ENCODE measurements at regions not wholly inside any gene's neighbourhood (a gene's known extent, or its start where the extent isn't known, plus 50 kb on each side); places are given as distances from the start of the nearest gene placed in this dataset.
"Not testable (repeated sequence)": the region's sequence is repeated elsewhere in the genome, so short reads cannot be mapped to it uniquely, and the experiment has no call there.

DNA sequence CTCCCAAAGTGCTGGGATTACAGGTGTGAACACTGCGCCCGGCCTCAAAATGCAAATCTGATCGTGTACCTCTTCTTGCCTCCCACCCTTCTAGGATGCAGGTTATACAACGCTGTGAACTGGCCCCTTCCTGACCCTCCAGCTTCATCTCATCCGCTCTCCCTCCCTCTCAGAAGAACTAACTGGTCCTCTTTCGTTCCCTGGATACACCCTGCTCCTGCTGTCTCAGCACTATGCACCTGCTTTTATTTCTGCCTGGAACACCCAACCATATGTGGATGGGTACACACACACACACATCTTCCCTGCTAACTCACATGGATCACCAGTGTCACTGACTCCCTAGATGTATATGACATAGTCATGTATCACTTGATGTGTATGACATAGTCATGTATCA, 56.1 kb upstream of the VASH1 start:
- Mint-ChIP-seq H3K27me3 (no peaks in the 10 kb centered on the region), H3K36me3 (ENCODE audit: insufficient read depth) (no peaks in the 10 kb centered on the region), H3K27ac (no peak overlapping the region), H3K4me1 (ENCODE audit: low read depth) (peaks cover under 1% of the 10 kb centered on the region), H3K9me3 (ENCODE audit: low read depth) (peaks cover 3% of the 10 kb centered on the region), H3K4me3 (ENCODE audit: low read depth) (no peak overlapping the region)
- DNase-seq (ENCODE audit: low spot score, unreplicated experiment), result no peak
- TF ChIP-seq, protein P1, sequence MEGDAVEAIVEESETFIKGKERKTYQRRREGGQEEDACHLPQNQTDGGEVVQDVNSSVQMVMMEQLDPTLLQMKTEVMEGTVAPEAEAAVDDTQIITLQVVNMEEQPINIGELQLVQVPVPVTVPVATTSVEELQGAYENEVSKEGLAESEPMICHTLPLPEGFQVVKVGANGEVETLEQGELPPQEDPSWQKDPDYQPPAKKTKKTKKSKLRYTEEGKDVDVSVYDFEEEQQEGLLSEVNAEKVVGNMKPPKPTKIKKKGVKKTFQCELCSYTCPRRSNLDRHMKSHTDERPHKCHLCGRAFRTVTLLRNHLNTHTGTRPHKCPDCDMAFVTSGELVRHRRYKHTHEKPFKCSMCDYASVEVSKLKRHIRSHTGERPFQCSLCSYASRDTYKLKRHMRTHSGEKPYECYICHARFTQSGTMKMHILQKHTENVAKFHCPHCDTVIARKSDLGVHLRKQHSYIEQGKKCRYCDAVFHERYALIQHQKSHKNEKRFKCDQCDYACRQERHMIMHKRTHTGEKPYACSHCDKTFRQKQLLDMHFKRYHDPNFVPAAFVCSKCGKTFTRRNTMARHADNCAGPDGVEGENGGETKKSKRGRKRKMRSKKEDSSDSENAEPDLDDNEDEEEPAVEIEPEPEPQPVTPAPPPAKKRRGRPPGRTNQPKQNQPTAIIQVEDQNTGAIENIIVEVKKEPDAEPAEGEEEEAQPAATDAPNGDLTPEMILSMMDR (IDR thresholded peaks at IDR 0.05; ENCODE audit: unreplicated experiment), result no peak

DNA sequence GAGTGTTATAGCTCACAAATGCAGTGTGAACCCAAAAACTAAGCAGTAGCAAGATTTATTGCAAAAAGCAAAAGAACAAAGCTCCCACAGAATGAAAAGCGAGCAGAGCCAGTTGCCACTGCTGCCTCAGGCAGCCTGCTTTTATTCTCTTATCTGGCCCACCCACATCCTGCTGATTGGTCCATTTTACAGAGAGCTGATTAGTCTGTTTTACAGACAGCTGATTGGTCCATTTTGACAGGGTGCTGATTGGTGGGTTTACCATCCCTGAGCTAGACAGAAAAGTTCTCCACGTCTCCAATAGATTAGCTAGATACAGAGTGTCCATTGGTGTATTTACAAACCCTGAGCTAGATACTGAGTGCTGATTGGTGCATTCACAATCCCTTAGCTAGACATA, 55.1 kb upstream of the VASH1 start:
- not testable (repeated sequence) for H3K9me3 Mint-ChIP-seq (ENCODE audit: low read depth); H3K36me3 Mint-ChIP-seq (ENCODE audit: insufficient read depth); DNase-seq (ENCODE audit: low spot score, unreplicated experiment); H3K4me3 Mint-ChIP-seq (ENCODE audit: low read depth); H3K4me1 Mint-ChIP-seq (ENCODE audit: low read depth); H3K27ac Mint-ChIP-seq; H3K27me3 Mint-ChIP-seq

DNA sequence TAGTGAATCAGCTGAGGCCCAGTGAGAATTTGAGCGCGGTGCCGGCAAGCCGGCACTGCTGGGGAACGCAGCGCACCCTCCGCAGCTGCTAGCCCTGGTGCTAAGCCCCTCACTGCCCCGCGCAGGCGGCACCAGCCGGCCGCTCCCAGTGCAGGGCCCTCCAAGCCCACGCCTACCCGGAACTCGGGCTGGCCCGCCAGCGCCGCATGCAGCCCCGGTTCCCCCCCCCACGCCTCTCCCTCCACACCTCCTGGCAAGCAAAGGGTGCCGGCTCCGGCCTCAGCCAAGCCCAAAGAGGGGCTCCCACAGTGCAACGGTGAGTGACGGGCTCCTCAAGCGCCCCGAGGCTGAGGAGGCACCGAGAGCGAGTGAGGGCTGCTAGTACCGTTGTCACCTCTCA, 54.5 kb upstream of the VASH1 start:
- peaks cover 3% of the 10 kb centered on the region for H3K9me3 Mint-ChIP-seq (ENCODE audit: low read depth)
- H3K36me3 Mint-ChIP-seq (ENCODE audit: insufficient read depth), result no peaks in the 10 kb centered on the region
- no peak for DNase-seq (ENCODE audit: low spot score, unreplicated experiment)
- TF ChIP-seq, protein P1 (IDR thresholded peaks at IDR 0.05; ENCODE audit: unreplicated experiment), result no peak
- no peaks in the 10 kb centered on the region for H3K27me3 Mint-ChIP-seq
- peaks cover 1% of the 10 kb centered on the region for H3K4me1 Mint-ChIP-seq (ENCODE audit: low read depth)
- no peak overlapping the region for H3K4me3 Mint-ChIP-seq (ENCODE audit: low read depth)
- H3K27ac Mint-ChIP-seq, result no peak overlapping the region

DNA sequence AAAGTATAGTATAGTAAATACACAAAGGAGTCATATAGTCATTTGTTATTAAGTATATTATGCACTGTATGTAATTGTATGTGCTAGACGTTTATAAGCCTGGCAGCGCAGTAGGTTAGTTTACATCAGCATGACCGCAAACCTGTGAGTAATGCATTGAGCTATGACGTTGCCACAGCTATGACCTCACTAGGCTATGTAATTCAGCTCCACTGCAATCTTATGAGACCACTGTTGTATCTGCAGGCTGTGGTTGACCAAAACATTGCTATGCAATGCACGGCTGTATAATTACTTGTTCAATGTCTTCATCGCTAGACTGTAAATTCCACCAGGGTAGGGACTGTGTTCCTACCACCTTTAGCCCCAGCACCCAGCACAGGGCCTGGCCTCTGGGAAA, 53.2 kb upstream of the VASH1 start:
- peaks cover 3% of the 10 kb centered on the region for H3K9me3 Mint-ChIP-seq (ENCODE audit: low read depth)
- TF ChIP-seq, protein P1 (IDR thresholded peaks at IDR 0.05; ENCODE audit: unreplicated experiment), result no peak
- H3K27ac Mint-ChIP-seq, result no peak overlapping the region
- H3K4me1 Mint-ChIP-seq (ENCODE audit: low read depth), result peaks cover 1% of the 10 kb centered on the region
- no peak overlapping the region for H3K4me3 Mint-ChIP-seq (ENCODE audit: low read depth)
- no peaks in the 10 kb centered on the region for H3K27me3 Mint-ChIP-seq
- no peaks in the 10 kb centered on the region for H3K36me3 Mint-ChIP-seq (ENCODE audit: insufficient read depth)
- no peak for DNase-seq (ENCODE audit: low spot score, unreplicated experiment)

DNA sequence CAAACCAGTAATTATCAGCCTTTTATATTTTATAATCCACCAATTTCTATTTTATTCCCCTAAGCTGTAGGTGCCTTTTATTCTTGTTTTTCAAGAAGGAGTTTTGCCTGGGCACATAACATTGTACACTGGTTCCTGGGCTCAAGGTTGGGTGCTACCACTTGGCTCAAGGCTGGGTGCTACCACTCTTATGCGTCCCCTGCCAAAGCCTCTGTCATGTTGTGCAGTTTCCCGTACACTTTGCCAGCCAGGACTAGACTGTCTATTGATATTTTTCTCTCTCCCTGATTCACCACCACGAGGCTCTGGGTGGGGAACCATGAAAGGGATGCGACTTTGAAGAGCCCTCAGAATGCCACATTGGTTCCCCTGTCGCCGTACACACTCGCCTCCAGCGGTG, 52.5 kb upstream of the VASH1 start:
- H3K27me3 Mint-ChIP-seq, result no peaks in the 10 kb centered on the region
- H3K27ac Mint-ChIP-seq, result no peak overlapping the region
- H3K36me3 Mint-ChIP-seq (ENCODE audit: insufficient read depth), result no peaks in the 10 kb centered on the region
- TF ChIP-seq, protein P1 (IDR thresholded peaks at IDR 0.05; ENCODE audit: unreplicated experiment), result no peak
- peaks cover 3% of the 10 kb centered on the region for H3K9me3 Mint-ChIP-seq (ENCODE audit: low read depth)
- no peak for DNase-seq (ENCODE audit: low spot score, unreplicated experiment)
- no peak overlapping the region for H3K4me3 Mint-ChIP-seq (ENCODE audit: low read depth)
- H3K4me1 Mint-ChIP-seq (ENCODE audit: low read depth), result peaks cover 4% of the 10 kb centered on the region

DNA sequence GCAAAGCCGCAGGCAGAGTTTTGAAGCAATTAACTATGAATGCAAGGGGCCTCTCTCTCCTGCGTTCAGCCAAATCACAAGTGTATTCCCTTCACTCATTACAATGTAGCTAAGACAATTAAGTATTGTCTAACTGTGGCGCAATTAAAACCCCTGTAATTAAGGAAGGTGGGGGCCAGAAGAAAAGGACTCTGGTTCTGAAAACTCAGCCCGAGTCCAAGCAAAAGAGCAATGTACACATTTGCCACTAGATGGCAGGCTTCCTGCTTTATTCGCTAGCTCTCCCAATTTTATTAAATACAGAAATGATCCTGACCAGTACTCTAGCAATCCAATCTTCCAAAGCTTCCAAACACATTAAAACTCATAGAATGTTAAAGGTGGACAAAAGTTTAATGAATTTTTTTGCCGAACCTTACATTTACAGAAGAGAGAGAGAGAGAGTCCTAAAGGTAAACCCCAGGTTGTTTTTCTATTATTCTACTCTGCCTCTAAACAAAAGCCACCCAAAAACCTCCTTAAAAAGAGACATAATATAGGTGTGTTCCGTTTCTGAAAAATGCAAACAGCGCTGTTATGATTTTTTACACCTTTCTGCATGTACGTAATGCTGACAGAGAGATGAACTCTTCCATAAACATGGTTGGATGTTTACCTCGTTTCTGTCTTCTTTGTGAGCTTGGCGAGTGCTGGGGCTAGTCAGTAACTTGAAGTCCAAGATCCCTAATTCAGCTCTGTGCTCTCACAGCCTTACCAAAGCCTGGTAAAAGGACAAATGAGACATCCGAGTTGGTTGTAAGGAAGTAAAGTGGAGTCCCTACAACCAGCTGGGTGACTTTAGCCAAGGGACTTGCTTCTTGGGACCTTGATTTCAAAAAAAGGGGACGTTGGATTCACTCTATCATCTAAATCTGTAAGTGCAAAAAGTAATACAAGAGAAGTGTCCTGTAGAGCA, 50.9 kb upstream of the VASH1 start:
- DNase-seq (ENCODE audit: low spot score, unreplicated experiment), result no peak
- Mint-ChIP-seq H3K4me3 (ENCODE audit: low read depth) (no peak overlapping the region), H3K4me1 (ENCODE audit: low read depth) (peaks cover 4% of the 10 kb centered on the region), H3K27ac (no peak overlapping the region), H3K36me3 (ENCODE audit: insufficient read depth) (no peaks in the 10 kb centered on the region), H3K9me3 (ENCODE audit: low read depth) (peaks cover 3% of the 10 kb centered on the region), H3K27me3 (no peaks in the 10 kb centered on the region)
- TF ChIP-seq, protein P1 (IDR thresholded peaks at IDR 0.05; ENCODE audit: unreplicated experiment), result peak; percentile 76
